HepG2 (cell line): ENCODE measurements at regions not wholly inside any gene's neighbourhood (a gene's known extent, or its start where the extent isn't known, plus 50 kb on each side); places are given as distances from the start of the nearest gene placed in this dataset.

Source experiments
- ATAC-seq: fragments of 200-7000 bp; cut with Tn5 transposase; 3 replicates; pipeline ENCODE4 v1.9.1; 2020; ENCODE audit warnings: mild to moderate bottlenecking, moderate library complexity
- BruUV-seq: library from RNA; stranded (reverse); fragments of 400-500 nt; replicated peaks from 2 replicates; lab custom pipeline; 2021; lab: Mats Ljungman, UMichigan
- CTCF ChIA-PET: fragments of 300-600 bp; formaldehyde crosslinking; extraction: SDS; loops from one replicate; lab custom pipeline; 2021; ENCODE audit warnings: low total read pairs, inconsistent platforms, low intra/inter-chr PET ratio; lab: Yijun Ruan, JAX
- POLR2A ChIA-PET: fragments of 350-600 bp; sonication (Branson Sonifier 250); formaldehyde crosslinking; loops from one replicate; lab custom pipeline; 2020; ENCODE audit warnings: antibody characterized with exemption, inconsistent platforms; lab: Yijun Ruan, JAX
- DNase-seq: peaks from one replicate; pipeline ENCODE4 v3.0.0-alpha.2; 2015; ENCODE audit warnings: low spot score
- FAIRE-seq: peaks from 3 replicates; lab custom pipeline; 2011; peaks lifted over from hg19 to GRCh38; lab: Jason Lieb, UNC
- H2AFZ ChIP-seq: one replicate; pipeline ENCODE4 v1.6.1; 2011; ENCODE audit warnings: low read length, inconsistent platforms
- H3K27ac ChIP-seq: fragments of 300-600 bp; 3 replicates; pipeline ENCODE4 v1.8.0; 2011; ENCODE audit warnings: mixed run types, mild to moderate bottlenecking, mixed read lengths, low read length, inconsistent platforms; ENCODE audit not compliant: insufficient read depth; ENCODE audit errors: extremely low read length
- H3K27me3 ChIP-seq, 2 experiments: fragments of 200-600 bp in 1 of 2; 2 replicates in 1 of 2; 3 replicates in 1 of 2; pipeline versions ENCODE4 v1.6.0 to v1.8.0; 2011; ENCODE audit warnings: low read length in 2 of 2, mild to moderate bottlenecking in 2 of 2, moderate library complexity in 2 of 2, inconsistent platforms in 1 of 2; ENCODE audit not compliant: insufficient read depth in 2 of 2, control insufficient read depth in 1 of 2
- H3K36me3 ChIP-seq, 2 experiments: fragments of 200-600 bp in 1 of 2; replicated peaks in 1 of 2; 2 replicates in 1 of 2; 3 replicates in 1 of 2; pipeline versions ENCODE4 v1.5.1 to v1.8.0; 2011; ENCODE audit warnings: low read length in 2 of 2, inconsistent platforms in 1 of 2; ENCODE audit not compliant: insufficient read depth in 2 of 2, control insufficient read depth in 1 of 2
- H3K4me1 ChIP-seq: 2 replicates; pipeline ENCODE4 v1.5.1; 2012; ENCODE audit warnings: low read length, inconsistent platforms; ENCODE audit not compliant: insufficient read depth
- H3K4me2 ChIP-seq: 2 replicates; pipeline ENCODE4 v1.6.0; 2011; ENCODE audit warnings: low read depth, low read length, inconsistent platforms
- H3K4me3 ChIP-seq, 3 experiments: fragments of 200-600 bp in 1 of 3; sonication (generic), shearing (Covaris generic) in 1 of 3; replicated peaks in 1 of 3; 2 replicates each; pipeline ENCODE4 v1.5.1; 2011 to 2016; ENCODE audit warnings: low read length in 3 of 3, inconsistent platforms in 2 of 3, low read depth in 2 of 3, mild to moderate bottlenecking in 2 of 3, control low read depth in 1 of 3, mixed read lengths in 1 of 3; ENCODE audit not compliant: insufficient read depth in 1 of 3
- H3K79me2 ChIP-seq: one replicate; pipeline ENCODE4 v1.6.1; 2011; ENCODE audit warnings: low read length, inconsistent platforms; ENCODE audit not compliant: insufficient read depth
- H3K9ac ChIP-seq: 2 replicates; pipeline ENCODE4 v1.6.0; 2011; ENCODE audit warnings: mild to moderate bottlenecking, low read depth, low read length, inconsistent platforms; ENCODE audit not compliant: insufficient read depth
- H3K9me3 ChIP-seq: 2 replicates; pipeline ENCODE4 v1.5.1; 2012; ENCODE audit warnings: mild to moderate bottlenecking, low read length
- H4K20me1 ChIP-seq: 2 replicates; pipeline ENCODE4 v1.6.0; 2011; ENCODE audit warnings: inconsistent platforms, mild to moderate bottlenecking, low read length, moderate library complexity; ENCODE audit not compliant: insufficient read depth
- KDM5B ChIP-seq: sonication (generic); formaldehyde crosslinking; IDR thresholded peaks from 2 replicates; pipeline ENCODE4 v1.4.0; 2020; ENCODE audit warnings: missing genetic modification reagents, mild to moderate bottlenecking, borderline replicate concordance
- RFX3 ChIP-seq: IDR thresholded peaks from 2 replicates; pipeline ENCODE4 v1.6.1; 2016; ENCODE audit warnings: missing biosample characterization, missing genetic modification reagents
- WIZ ChIP-seq: sonication (generic); formaldehyde crosslinking; IDR thresholded peaks from 2 replicates; pipeline ENCODE4 v1.5.1; 2020; ENCODE audit warnings: mild to moderate bottlenecking, missing genetic modification reagents
- ZMAT3 ChIP-seq: sonication (generic); formaldehyde crosslinking; conservative IDR thresholded peaks from 2 replicates; pipeline ENCODE4 v1.7.0; 2021; ENCODE audit warnings: missing genetic modification reagents
- ZNF292 ChIP-seq: sonication (generic); formaldehyde crosslinking; IDR thresholded peaks from 2 replicates; pipeline ENCODE4 v1.8.1; 2022; ENCODE audit warnings: mild to moderate bottlenecking, low read depth, missing genetic modification reagents, borderline replicate concordance
- ZNF672 ChIP-seq: sonication (generic); formaldehyde crosslinking; IDR thresholded peaks from 2 replicates; pipeline ENCODE4 v1.8.1; 2022; ENCODE audit warnings: missing genetic modification reagents
- WGBS: methylation state at CpG from one replicate; pipeline ENCODE4 v1.1.6; 2017; ENCODE audit warnings: low lambda C conversion rate; 5-methylcytosine and 5-hydroxymethylcytosine counted together
- in situ Hi-C: cut with HindIII; loops from 2 replicates; pipeline ENCODE4 v1.10.0; 2017; ENCODE audit warnings: low pct_unique_long_range_greater_than_20kb; ENCODE audit not compliant: extremely low pct_ligation_motif_present
- intact Hi-C: fragments of 100-400 bp; cut with micrococcal nuclease; formaldehyde crosslinking; loops from one replicate; pipeline ENCODE4 v1.10.0; 2022; ENCODE audit not compliant: unreplicated experiment
- TF ChIP-seq, protein P1 (sequence below): fragments of 450-650 bp; IDR thresholded peaks from 2 replicates; pipeline ENCODE4 v1.6.1; 2017; ENCODE audit warnings: mild to moderate bottlenecking
- TF ChIP-seq, protein P2 (sequence below): sonication (generic); formaldehyde crosslinking; IDR thresholded peaks from 2 replicates; pipeline ENCODE4 v1.4.0; 2020; ENCODE audit warnings: mild to moderate bottlenecking, missing genetic modification reagents
- TF ChIP-seq, protein P3 (sequence below): sonication (generic); formaldehyde crosslinking; IDR thresholded peaks from 2 replicates; pipeline ENCODE4 v1.4.0; 2020; ENCODE audit warnings: mild to moderate bottlenecking, missing genetic modification reagents, borderline replicate concordance
- TF ChIP-seq, protein P4 (sequence below): sonication (generic); formaldehyde crosslinking; IDR thresholded peaks from 2 replicates; pipeline ENCODE4 v1.5.0; 2020; ENCODE audit warnings: mild to moderate bottlenecking, low read depth, missing genetic modification reagents, borderline replicate concordance
- TF ChIP-seq, protein P5 (sequence below), 2 experiments: IDR thresholded peaks; 2 replicates each; pipeline ENCODE4 v1.6.1; 2011 to 2012; ENCODE audit warnings: low read length in 2 of 2, borderline replicate concordance in 1 of 2, low read depth in 1 of 2, mild to moderate bottlenecking in 1 of 2, moderate library complexity in 1 of 2
- TF ChIP-seq, protein P6 (sequence below): sonication (generic); formaldehyde crosslinking; IDR thresholded peaks from 2 replicates; pipeline ENCODE4 v1.4.0; 2020; ENCODE audit warnings: missing genetic modification reagents

DNA sequence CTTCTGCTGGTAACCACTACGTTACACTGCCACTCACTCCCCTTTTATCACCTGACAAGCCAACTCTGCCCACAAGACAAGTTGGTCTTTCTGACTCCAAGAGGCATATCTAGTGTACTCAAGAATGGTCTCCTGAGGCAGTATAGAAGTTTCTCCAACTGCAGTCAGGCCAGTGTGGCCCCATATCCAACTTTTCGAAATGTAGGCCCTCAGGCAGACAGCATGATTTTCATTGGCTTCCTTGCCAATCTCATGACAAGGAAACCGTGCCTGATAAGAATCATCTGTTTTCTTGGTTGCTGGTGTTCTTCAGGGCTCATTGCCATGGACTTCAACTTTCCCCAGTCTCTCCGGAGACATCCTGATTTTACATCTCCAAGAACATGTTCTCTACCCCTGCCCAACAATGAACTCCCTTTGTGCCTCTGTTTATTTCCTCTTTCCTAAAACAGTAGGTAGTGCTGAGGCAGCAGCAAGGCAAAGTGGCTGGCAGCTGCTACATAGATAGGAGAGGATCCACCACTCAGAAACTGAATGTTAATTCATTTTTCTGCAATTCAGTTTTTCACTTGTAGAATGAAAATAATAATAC, 62.6 kb upstream of the SEMA6A start (continued):
- TF ChIP-seq, protein P1, sequence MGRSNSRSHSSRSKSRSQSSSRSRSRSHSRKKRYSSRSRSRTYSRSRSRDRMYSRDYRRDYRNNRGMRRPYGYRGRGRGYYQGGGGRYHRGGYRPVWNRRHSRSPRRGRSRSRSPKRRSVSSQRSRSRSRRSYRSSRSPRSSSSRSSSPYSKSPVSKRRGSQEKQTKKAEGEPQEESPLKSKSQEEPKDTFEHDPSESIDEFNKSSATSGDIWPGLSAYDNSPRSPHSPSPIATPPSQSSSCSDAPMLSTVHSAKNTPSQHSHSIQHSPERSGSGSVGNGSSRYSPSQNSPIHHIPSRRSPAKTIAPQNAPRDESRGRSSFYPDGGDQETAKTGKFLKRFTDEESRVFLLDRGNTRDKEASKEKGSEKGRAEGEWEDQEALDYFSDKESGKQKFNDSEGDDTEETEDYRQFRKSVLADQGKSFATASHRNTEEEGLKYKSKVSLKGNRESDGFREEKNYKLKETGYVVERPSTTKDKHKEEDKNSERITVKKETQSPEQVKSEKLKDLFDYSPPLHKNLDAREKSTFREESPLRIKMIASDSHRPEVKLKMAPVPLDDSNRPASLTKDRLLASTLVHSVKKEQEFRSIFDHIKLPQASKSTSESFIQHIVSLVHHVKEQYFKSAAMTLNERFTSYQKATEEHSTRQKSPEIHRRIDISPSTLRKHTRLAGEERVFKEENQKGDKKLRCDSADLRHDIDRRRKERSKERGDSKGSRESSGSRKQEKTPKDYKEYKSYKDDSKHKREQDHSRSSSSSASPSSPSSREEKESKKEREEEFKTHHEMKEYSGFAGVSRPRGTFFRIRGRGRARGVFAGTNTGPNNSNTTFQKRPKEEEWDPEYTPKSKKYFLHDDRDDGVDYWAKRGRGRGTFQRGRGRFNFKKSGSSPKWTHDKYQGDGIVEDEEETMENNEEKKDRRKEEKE: no peak
- no peak for TF ChIP-seq KDM5B (CRISPR knock-in tag)
- TF ChIP-seq, protein P2, sequence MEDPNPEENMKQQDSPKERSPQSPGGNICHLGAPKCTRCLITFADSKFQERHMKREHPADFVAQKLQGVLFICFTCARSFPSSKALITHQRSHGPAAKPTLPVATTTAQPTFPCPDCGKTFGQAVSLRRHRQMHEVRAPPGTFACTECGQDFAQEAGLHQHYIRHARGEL (CRISPR knock-in tag): no peak

DNA sequence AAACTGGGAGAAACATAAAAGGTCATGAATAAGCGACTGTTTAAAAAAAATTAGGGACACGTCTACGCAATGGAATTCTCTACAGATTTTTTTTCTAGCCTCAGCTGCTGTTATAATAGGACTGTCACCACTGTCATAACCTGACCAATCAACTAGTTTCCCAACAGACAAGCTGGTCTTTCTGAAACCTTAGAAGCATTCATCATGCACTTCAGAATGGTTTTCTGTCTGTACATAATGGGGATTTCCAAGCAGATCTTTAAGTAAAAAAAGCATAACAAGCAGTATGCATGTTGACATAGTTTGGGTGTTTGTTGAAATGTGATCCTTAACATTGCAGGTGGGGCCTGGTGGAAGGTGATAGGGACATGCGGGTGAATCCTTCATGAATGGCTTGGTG, 58.3 kb upstream of the SEMA6A start:
- WGBS: 42% methylated on average over 4 of the region's 4 CpGs
- BruUV-seq: no TSS peak
- no peak for TF ChIP-seq ZNF672 (CRISPR knock-in tag)
- TF ChIP-seq, protein P3, sequence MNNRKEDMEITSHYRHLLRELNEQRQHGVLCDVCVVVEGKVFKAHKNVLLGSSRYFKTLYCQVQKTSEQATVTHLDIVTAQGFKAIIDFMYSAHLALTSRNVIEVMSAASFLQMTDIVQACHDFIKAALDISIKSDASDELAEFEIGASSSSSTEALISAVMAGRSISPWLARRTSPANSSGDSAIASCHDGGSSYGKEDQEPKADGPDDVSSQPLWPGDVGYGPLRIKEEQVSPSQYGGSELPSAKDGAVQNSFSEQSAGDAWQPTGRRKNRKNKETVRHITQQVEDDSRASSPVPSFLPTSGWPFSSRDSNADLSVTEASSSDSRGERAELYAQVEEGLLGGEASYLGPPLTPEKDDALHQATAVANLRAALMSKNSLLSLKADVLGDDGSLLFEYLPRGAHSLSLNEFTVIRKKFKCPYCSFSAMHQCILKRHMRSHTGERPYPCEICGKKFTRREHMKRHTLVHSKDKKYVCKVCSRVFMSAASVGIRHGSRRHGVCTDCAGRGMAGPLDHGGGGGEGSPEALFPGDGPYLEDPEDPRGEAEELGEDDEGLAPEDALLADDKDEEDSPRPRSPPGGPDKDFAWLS (CRISPR knock-in tag): no peak
- no peak for TF ChIP-seq RFX3 (CRISPR knock-in tag)
- TF ChIP-seq, protein P4, sequence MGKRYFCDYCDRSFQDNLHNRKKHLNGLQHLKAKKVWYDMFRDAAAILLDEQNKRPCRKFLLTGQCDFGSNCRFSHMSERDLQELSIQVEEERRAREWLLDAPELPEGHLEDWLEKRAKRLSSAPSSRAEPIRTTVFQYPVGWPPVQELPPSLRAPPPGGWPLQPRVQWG (CRISPR knock-in tag): no peak
- no peak for TF ChIP-seq ZMAT3 (CRISPR knock-in tag)
- no peak for TF ChIP-seq ZNF292 (CRISPR knock-in tag)
- no peak for TF ChIP-seq WIZ
- TF ChIP-seq, protein P5, sequence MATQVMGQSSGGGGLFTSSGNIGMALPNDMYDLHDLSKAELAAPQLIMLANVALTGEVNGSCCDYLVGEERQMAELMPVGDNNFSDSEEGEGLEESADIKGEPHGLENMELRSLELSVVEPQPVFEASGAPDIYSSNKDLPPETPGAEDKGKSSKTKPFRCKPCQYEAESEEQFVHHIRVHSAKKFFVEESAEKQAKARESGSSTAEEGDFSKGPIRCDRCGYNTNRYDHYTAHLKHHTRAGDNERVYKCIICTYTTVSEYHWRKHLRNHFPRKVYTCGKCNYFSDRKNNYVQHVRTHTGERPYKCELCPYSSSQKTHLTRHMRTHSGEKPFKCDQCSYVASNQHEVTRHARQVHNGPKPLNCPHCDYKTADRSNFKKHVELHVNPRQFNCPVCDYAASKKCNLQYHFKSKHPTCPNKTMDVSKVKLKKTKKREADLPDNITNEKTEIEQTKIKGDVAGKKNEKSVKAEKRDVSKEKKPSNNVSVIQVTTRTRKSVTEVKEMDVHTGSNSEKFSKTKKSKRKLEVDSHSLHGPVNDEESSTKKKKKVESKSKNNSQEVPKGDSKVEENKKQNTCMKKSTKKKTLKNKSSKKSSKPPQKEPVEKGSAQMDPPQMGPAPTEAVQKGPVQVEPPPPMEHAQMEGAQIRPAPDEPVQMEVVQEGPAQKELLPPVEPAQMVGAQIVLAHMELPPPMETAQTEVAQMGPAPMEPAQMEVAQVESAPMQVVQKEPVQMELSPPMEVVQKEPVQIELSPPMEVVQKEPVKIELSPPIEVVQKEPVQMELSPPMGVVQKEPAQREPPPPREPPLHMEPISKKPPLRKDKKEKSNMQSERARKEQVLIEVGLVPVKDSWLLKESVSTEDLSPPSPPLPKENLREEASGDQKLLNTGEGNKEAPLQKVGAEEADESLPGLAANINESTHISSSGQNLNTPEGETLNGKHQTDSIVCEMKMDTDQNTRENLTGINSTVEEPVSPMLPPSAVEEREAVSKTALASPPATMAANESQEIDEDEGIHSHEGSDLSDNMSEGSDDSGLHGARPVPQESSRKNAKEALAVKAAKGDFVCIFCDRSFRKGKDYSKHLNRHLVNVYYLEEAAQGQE (IDR thresholded peaks at IDR 0.05; ENCODE audit: borderline replicate concordance in 1 of 2, low read depth in 1 of 2, low read length in 2 of 2): no peak
- TF ChIP-seq, protein P6, sequence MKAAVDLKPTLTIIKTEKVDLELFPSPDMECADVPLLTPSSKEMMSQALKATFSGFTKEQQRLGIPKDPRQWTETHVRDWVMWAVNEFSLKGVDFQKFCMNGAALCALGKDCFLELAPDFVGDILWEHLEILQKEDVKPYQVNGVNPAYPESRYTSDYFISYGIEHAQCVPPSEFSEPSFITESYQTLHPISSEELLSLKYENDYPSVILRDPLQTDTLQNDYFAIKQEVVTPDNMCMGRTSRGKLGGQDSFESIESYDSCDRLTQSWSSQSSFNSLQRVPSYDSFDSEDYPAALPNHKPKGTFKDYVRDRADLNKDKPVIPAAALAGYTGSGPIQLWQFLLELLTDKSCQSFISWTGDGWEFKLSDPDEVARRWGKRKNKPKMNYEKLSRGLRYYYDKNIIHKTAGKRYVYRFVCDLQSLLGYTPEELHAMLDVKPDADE (CRISPR knock-in tag): no peak

More for the DNA sequence above, 58.3 kb upstream of the SEMA6A start:
- Histone ChIP-seq H3K4me1 (no peaks in the 10 kb centered on the region), H3K9me3 (0 out of 2 replicates have a peak, but pooled peaks cover 7% of the 10 kb centered on the region), H3K4me2 (no peak overlapping the region), H3K79me2 (no peaks in the 10 kb centered on the region), H3K27me3 (peaks cover 0 to 11% of the 10 kb centered on the region in 2 experiments; a peak in 4 of 5 replicates), H3K9ac (no peak overlapping the region), H4K20me1 (no peaks in the 10 kb centered on the region), H3K36me3 (no peaks in the 10 kb centered on the region), H3K4me3 (no peak overlapping the region), H2AFZ (no peak overlapping the region), H3K27ac (no peak overlapping the region)
- no peak for ATAC-seq
- FAIRE-seq: no peak
- POLR2A ChIA-PET: no interaction called here
- CTCF ChIA-PET: no interaction called here
- in situ Hi-C loops (no loop called here), intact Hi-C loops (no loop called here)
- DNase-seq: no peak
